HG03565 (cell line): ENCODE measurements at regions not wholly inside any gene's neighbourhood (a gene's known extent, or its start where the extent isn't known, plus 50 kb on each side); places are given as distances from the start of the nearest gene placed in this dataset.
A peak's percentile ranks its signal among the peaks of the same experiment; 100 is the strongest.

Experiments used
- ATAC-seq: cut with Tn5 transposase; IDR thresholded peaks from one replicate; pipeline ENCODE4 v1.9.1; 2021; ENCODE audit warnings: mild to moderate bottlenecking, moderate library complexity; ENCODE audit not compliant: unreplicated experiment

GRCh38 chr2:8485736-8486135 is 196.1 kb upstream of the ID2 start:
- no peak for ATAC-seq

GRCh38 chr2:8486141-8486540 is 195.7 kb upstream of the ID2 start:
- no peak for ATAC-seq

- ATAC-seq: no peak
Observed at GRCh38 chr2:8487461-8487932, 194.4 kb upstream of the ID2 start.

GRCh38 chr2:8488001-8488738 is 193.7 kb upstream of the ID2 start:
- peak; percentile 78 for ATAC-seq

DNA sequence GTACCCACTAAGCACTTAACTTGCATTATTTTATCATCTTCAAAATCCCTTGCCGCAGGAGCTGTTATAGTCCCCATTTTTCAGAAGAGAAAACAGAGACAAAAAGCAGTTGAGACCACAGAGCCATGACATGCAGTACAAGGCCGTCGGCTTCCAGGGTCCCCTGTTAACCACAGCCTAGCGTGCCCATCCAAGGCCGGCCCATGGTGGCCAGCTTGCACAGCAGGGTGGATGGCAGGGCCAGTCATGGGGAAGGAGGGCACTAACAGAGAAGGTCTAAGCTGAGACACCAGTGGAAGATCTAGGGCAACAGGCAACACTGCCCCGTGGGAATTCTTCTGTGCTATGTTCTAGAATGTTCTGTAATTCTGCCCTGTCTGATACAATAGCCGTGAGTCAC is 192.6 kb upstream of the ID2 start:
- no peak for ATAC-seq

GRCh38 chr2:8489751-8490150 is 192.1 kb upstream of the ID2 start:
- no peak for ATAC-seq

- no peak for ATAC-seq
Observed at GRCh38 chr2:8490166-8490721, 191.6 kb upstream of the ID2 start.

DNA sequence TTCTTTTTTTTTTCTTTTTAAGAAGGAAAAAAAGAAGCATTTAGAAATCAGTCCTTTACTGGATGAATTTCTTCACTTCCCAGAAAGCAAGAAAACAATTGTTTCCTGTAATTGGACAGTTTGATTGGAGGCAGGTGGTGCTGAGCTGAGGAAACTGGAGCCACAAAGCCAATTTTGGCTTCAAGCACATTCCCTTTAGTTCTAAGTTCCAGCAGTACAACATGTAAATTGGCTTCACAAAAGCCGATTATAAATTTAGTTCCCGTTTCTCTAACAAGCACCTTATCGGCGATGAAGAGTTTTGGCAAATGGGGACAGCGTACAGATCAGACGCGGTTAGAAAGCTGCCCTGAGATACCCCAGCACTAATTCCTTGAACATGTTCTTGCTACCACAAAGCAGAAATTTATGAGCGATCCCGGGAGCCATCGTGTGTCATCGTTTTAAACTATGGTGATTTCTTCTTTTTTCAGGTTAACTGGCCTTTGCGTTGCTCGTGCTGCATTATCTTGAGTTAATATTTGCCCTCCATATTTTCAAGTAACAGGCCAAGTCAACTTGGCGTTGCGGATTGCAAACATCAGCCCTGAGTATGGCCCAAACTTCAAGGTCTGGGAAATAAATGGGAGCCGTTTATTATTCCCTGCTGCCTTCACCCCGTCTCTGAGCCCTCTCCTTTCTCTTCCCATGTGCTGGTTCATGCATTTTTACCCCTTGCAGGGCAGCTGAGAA is 190.4 kb upstream of the ID2 start:
- ATAC-seq: no peak

DNA sequence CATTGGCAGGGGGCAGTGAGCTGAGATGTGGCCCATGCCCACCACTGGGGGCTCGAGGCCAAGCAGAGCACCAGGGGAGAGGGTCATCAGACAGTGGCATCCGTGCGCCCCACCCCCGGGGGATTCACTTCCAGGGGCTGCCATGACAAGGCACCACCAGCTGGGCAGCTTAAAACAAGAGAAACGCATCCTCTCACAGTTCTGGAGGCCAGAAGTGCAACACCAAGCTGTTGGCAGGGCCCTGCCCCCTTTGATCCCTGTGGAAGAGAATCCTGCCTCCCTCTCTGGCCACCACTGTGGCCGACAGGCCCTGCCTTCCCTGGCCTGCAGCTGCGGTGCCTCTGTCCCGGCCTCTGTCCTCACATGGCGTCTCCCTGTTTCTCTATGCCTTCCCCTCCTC is 187.7 kb upstream of the ID2 start:
- ATAC-seq: no peak

DNA sequence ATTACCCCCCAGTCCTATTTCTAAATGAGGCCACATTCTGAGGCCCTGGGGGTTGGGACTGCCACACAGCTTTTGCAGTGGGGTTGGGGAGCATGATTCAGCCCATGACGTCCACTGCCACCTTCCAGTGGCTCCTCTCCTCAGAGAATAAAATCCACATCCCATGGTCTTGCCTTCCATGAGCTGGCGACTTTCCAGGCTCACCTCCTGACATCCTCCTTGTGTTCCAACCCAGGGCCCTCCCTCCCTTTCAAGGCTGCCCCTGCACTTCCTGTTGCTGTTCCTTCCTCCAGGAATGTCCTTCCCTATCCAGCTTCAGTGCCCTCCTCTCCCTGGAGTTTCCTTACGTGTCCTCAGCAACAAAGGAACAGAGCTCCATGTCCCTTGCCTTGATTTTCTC is 187.3 kb upstream of the ID2 start:
- ATAC-seq: no peak

DNA sequence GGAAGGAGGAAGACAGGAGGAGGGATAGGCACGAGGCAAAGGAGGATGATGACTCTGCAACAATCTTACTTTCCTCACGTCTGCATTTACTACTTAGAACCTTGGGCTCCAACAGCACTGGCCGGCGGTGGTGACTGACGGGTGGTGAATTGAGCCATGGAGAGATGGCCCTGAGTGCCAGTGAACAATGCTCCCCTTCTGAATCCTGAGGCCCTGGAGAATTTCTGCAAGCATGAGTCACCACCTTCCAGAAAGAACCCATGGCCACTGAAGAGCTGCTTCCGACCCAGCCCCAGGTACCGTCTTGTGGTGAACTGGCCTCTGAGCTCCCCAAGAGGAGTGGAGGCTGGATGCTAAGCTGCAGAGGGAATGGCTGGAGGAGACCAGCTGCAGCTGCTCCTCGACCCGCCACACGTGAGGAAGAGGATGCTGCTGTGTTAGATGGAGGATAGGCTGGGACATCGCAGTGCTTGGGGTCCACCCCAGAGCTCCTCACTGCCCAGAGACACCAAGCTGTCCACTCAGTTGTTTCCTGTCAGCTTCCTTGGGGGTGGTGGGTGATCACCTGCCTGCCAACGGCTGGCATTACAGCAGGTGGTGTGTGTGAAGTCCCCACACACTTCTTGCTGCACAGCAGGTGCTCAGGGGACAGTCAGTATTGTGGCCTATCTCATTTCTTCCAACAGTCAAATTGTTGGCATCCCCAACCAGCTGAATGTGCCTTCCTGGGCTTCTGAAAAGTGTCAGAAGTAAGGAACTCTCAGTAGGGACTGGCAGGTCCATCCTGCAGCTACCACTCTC is 186.5 kb upstream of the ID2 start:
- no peak for ATAC-seq

DNA sequence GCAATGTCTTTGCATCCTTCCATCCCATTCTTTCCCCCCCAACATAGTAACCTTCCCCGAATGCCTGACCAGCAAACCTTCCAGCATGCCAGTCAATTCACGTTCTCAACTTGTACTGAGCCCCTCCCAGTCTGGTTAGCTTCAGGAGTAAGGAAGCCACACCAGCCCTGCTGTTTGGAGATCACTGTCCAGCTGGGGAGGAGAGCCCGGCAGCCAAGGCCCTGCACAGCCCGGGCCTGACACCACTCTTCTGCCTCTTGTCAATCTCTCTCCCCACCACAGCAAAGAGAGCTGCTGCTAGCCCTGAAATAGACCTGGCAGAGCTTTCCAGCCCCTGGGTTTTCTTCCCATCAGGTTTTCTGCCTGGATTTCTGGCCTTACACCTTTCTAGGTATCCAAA is 185.8 kb upstream of the ID2 start:
- no peak for ATAC-seq

GRCh38 chr2:8496617-8497016 is 185.2 kb upstream of the ID2 start:
- no peak for ATAC-seq

DNA sequence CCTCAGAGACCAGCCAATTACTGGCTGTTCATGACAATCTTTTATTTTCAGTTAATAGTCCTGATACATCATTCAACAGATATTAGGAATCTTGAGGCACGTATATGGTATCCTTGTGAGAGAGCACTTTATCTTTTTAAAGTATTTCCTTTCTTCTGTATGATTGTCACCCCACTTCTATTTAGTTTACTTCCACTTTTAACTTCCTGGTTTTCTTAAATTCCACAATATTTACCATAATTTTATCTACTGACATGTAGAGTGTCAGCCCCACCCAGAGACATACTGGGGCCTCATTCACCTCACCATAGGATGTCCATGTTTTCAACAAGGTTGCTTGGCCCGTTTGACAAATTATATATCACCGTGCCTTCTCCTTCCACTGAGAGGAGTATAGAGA is 182.9 kb upstream of the ID2 start:
- ATAC-seq: no peak

DNA sequence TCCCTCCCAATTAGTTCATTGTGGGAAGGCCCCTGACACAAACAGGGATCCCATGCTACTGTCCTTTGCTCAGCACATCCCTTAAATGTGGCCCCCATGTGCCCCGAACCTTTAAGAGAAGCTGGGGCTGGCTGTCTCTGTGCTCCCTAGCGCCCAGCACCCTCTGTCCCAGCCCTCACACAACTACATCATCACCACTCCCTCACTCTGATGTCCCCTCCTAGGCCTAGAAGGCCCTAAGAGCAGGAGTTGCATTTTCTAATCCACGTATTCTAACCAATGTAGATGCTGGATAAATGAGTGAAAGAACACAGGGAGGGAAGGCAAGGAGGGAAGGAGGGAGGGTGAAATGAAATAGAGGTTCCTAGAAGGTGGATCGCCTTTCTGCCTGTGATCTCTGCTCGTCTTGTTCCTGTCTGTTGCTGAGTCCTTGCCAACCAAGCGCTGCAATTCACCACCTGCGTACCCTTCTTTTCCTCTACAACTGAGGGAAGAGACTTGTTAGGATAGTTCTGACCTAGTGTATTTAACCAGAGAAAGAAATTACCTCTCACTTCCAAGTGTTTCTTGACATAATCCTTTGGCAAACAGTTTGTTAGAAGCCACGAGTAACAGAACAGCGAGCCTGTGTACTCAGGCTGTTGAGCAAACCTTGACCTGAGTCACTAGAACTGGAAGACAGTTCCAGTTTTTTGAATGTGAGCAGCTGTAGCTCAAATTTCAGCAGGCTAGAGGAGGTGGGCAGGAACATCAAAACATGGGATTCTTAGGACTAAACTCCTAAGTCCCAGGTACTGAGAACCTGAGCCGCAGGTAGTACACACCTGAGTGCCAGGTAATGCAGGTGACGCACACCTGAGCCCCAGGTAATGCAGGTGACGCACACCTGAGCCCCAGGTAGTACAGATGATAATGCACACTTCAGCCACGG is 181.5 kb upstream of the ID2 start:
- ATAC-seq: no peak

DNA sequence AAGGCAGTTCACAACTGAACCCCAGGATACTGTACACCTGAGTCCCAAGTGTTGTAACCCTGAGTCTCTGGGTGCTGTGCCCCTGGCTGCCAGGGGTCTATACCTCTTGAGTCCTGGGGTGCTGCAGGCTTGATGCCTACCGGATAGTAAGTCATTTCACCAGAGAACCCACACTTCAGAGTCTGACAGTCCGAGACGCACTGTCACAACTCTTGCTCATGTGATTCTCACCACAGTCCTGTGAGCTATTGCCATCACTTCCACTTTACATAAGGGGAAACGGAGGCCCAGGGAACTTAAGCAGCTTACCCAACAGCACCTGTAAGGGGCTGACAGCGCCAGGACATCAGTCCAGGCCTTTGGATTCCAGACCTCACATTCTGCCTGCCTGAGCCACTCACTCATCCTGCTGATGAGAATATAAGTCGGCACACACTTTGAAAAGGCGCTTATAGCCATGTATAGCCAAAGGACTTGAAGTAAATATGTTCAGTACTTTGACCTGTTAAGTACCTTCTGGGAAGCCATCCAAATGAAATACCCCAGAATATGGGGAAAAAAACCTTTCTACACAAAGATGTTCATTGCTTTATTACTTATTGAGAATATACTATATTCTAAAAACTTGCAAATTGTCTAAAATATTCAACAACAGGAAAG is 180.7 kb upstream of the ID2 start:
- ATAC-seq: no peak

DNA sequence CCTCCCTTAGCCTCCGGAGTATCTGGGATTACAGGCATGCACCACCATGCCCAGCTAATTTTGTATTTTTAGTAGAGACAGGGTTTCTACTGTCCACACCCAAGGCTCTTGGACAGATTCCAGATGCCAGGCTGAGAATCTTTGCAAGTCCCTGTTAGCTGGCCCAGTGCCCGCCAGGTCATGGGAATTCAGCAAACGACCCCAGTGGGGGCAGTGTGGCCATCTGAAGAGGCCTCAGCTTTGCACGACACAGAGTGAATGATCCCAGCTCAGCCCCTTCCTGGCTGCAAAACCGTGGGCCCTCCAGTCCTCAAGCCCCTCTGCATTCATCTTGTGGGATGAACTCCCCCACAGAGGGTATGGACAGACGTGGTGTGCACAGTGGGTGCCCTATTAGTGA is 179.5 kb upstream of the ID2 start:
- no peak for ATAC-seq

- ATAC-seq: no peak
Observed at GRCh38 chr2:8505311-8505920, 176.4 kb upstream of the ID2 start.

- no peak for ATAC-seq
Observed at GRCh38 chr2:8506746-8507145, 175.1 kb upstream of the ID2 start.
